ENCODE measurements at regions not wholly inside any gene's neighbourhood (a gene's known extent, or its start where the extent isn't known, plus 50 kb on each side); places are given as distances from the start of the nearest gene placed in this dataset.

DNA sequence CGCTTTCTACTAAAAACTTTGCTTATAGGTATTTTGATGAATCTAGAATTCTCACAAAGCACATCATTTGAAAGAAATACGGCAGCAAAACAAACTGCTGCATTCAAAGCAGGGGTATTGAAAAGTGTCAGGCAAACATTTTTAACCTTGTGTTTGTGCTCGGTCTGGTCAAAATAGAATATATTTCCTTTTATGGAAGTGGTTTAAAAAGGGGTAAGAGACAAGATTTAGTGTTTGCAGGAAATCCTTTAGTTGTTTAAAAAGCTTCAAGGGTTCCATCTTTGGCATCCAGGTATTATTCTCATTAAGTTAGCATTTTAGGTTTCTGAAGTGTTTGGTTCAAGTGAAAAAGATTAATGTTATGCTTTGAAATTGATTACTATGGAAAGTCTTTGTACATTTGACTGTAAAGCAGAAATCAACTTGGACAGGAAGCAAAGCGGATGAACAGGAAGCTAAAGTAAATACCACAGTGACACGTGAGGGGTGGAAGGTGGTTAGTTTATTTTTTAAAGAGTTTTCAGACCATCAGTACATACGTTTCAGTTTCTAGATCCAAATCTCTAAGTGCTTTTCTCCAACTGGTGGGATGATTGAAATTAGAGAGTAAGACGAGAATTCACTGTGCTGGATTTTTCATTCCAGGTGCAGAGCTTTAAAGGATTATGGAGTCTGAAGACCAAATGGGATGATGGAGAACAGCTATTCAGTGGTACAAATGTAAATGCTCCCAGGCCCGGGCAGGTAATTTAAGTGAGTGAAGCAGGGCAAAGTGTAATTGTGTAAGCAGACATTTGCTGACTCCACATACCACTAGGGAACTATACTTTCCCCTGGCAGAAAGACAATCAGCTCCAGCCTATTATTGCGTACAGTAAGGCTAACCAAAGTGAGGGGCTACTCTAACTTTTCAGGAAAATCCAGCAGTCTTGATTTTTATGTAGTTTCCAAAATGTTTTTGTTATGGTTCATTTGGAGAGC lies 341.8 kb upstream of the TBL1XR1 start:
- no peak for TF ChIP-seq POLR2AphosphoS5 (IDR thresholded peaks at IDR 0.05; ENCODE audit: low read depth, low read length)
- TF ChIP-seq POLR2A (IDR thresholded peaks at IDR 0.05; ENCODE audit: low read depth, low read length), result no peak
- no peak for TF ChIP-seq TAF1 (IDR thresholded peaks at IDR 0.05; ENCODE audit: borderline replicate concordance, low read depth, low read length)
